ENCODE measurements at regions not wholly inside any gene's neighbourhood (a gene's known extent, or its start where the extent isn't known, plus 50 kb on each side); places are given as distances from the start of the nearest gene placed in this dataset.
A peak's percentile ranks its signal among the peaks of the same experiment; 100 is the strongest.

DNA sequence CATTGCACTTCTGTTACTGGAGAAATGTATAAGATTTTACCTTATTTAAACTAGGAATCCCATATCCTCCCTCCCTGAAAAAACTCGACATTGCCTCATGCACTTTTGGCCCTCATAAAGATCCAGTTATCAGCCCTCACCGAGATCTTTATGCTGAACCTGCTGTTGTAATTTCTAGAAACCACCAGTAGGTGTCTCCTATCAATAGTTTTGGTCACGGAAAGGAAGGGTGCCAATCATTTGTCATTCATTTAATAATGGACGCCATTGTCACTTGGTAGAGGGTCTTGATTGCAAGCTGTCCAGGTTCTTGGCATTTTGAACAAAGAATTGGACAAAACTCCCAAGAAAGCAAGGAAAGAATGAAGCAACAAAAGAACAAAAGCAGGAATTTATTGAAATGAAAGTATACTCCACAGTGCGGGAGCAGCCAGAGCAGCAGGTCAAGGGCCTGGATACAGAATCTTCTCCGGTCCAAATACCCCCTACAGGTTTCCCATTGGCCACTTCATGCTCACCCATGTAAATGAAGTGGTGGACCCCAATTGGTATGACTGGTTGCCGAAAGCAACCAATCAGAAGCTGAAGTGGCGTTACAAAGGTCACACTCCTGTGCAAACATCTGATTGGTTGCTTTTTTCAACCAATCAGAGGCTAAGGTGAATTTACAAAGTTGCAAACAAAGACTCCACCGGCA is 524.3 kb downstream of the PSAT1 start:
- peak overlapping the region; percentile 50 for H2AFZ ChIP-seq (ENCODE audit: low read length)
- H4K20me1 ChIP-seq (ENCODE audit: control insufficient read depth, extremely low read depth, insufficient read depth, low read length) = no peaks in the 10 kb centered on the region
- H3K4me1 ChIP-seq (ENCODE audit: control insufficient read depth, extremely low read depth, insufficient read depth, low read length) = no peaks in the 10 kb centered on the region
- no peaks in the 10 kb centered on the region for H3K36me3 ChIP-seq (ENCODE audit: control insufficient read depth, insufficient read depth, low read length)
- TF ChIP-seq EZH2 (IDR thresholded peaks at IDR 0.05; ENCODE audit: low read length, missing control alignments) = no peak
- TF ChIP-seq, protein P1, sequence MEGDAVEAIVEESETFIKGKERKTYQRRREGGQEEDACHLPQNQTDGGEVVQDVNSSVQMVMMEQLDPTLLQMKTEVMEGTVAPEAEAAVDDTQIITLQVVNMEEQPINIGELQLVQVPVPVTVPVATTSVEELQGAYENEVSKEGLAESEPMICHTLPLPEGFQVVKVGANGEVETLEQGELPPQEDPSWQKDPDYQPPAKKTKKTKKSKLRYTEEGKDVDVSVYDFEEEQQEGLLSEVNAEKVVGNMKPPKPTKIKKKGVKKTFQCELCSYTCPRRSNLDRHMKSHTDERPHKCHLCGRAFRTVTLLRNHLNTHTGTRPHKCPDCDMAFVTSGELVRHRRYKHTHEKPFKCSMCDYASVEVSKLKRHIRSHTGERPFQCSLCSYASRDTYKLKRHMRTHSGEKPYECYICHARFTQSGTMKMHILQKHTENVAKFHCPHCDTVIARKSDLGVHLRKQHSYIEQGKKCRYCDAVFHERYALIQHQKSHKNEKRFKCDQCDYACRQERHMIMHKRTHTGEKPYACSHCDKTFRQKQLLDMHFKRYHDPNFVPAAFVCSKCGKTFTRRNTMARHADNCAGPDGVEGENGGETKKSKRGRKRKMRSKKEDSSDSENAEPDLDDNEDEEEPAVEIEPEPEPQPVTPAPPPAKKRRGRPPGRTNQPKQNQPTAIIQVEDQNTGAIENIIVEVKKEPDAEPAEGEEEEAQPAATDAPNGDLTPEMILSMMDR (conservative IDR thresholded peaks at IDR 0.05 in 1 of 2, IDR thresholded peaks at IDR 0.05 in 1 of 2; ENCODE audit: low read depth in 1 of 2, low read length in 2 of 2) = peak; percentile 64 to 79
- H3K27ac ChIP-seq (ENCODE audit: insufficient read depth, low read length) = no peak overlapping the region
- H3K4me3 ChIP-seq (replicated peaks in 1 of 4; ENCODE audit: control extremely low read depth in 1 of 4, insufficient read depth in 1 of 4, low read depth in 3 of 4, low read length in 4 of 4) = peak overlapping the region in 3 of 4 experiments; percentile 26 to 48 (median 28)
- DNase-seq (ENCODE audit: low read depth in 2 of 2) = peak; percentile 19 to 44
- H3K9ac ChIP-seq (ENCODE audit: insufficient read depth, low read length) = no peak overlapping the region
- H3K27me3 ChIP-seq (ENCODE audit: control insufficient read depth, insufficient read depth, low read length) = no peaks in the 10 kb centered on the region
- peak overlapping the region; percentile 54 for H3K4me2 ChIP-seq (ENCODE audit: extremely low read depth, insufficient read depth, low read length)
- no peaks in the 10 kb centered on the region for H3K79me2 ChIP-seq (ENCODE audit: control insufficient read depth, insufficient read depth, low read length)
- no peaks in the 10 kb centered on the region for H3K9me3 ChIP-seq (ENCODE audit: control insufficient read depth, insufficient read depth, low read depth, low read length)

DNA sequence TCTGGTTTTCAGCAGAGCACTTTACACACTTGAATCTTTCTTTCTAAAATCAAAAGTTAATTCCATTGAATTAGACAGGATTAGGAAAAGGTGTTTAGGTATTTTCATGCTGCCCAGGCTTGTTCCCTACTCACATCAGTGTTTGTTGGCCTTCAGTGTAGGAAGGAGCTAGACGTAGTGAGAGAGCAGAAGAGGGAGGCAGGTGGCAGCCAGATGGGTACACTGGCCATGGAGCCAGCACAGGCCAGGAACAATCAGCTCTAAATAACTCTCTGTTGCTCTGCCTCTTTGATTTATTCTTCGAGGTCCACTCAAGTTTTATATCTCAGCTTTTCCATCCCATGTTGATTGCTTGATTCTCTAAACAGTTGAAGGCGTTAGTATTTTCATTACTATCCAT is 529.6 kb downstream of the PSAT1 start:
- H3K9me3 ChIP-seq (ENCODE audit: control insufficient read depth, insufficient read depth, low read depth, low read length) = no peaks in the 10 kb centered on the region
- H3K9ac ChIP-seq (ENCODE audit: insufficient read depth, low read length) = no peak overlapping the region
- H3K27me3 ChIP-seq (ENCODE audit: control insufficient read depth, insufficient read depth, low read length) = no peaks in the 10 kb centered on the region
- no peak for DNase-seq (ENCODE audit: low read depth in 2 of 2)
- H3K4me3 ChIP-seq (replicated peaks in 1 of 4; ENCODE audit: control extremely low read depth in 1 of 4, insufficient read depth in 1 of 4, low read depth in 3 of 4, low read length in 4 of 4) = no peak overlapping the region
- H3K27ac ChIP-seq (ENCODE audit: insufficient read depth, low read length) = no peak overlapping the region
- no peaks in the 10 kb centered on the region for H3K36me3 ChIP-seq (ENCODE audit: control insufficient read depth, insufficient read depth, low read length)
- no peaks in the 10 kb centered on the region for H3K4me1 ChIP-seq (ENCODE audit: control insufficient read depth, extremely low read depth, insufficient read depth, low read length)
- H3K4me2 ChIP-seq (ENCODE audit: extremely low read depth, insufficient read depth, low read length) = no peak overlapping the region
- TF ChIP-seq, protein P1 (conservative IDR thresholded peaks at IDR 0.05 in 1 of 2, IDR thresholded peaks at IDR 0.05 in 1 of 2; ENCODE audit: low read depth in 1 of 2, low read length in 2 of 2) = no peak
- no peak for TF ChIP-seq EZH2 (IDR thresholded peaks at IDR 0.05; ENCODE audit: low read length, missing control alignments)
- no peaks in the 10 kb centered on the region for H4K20me1 ChIP-seq (ENCODE audit: control insufficient read depth, extremely low read depth, insufficient read depth, low read length)
- H2AFZ ChIP-seq (ENCODE audit: low read length) = no peak overlapping the region
- H3K79me2 ChIP-seq (ENCODE audit: control insufficient read depth, insufficient read depth, low read length) = no peaks in the 10 kb centered on the region

DNA sequence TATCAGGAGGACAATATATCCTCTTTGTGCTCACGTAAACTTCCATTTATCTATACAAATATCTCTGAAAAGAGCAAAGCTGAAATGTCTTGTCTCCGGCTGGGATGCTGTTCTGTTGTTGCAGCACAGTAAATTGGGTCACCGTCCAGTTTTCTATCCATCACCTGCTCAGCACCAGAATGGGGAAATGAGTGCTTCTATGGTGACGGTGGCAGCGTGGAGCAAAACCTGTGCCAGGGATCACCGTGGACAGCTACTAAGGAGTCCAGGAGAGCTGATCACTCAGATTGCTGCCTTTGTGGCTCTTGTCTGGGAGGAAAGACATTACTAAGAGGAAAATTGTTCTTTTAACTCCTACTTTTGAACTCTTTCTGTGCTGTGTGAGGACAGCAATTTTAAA is 531.6 kb downstream of the PSAT1 start:
- Histone ChIP-seq H3K79me2 (ENCODE audit: control insufficient read depth, insufficient read depth, low read length) (no peaks in the 10 kb centered on the region), H3K27me3 (ENCODE audit: control insufficient read depth, insufficient read depth, low read length) (no peaks in the 10 kb centered on the region), H3K9me3 (ENCODE audit: control insufficient read depth, insufficient read depth, low read depth, low read length) (no peaks in the 10 kb centered on the region), H3K36me3 (ENCODE audit: control insufficient read depth, insufficient read depth, low read length) (no peaks in the 10 kb centered on the region), H3K27ac (ENCODE audit: insufficient read depth, low read length) (no peak overlapping the region), H3K9ac (ENCODE audit: insufficient read depth, low read length) (no peak overlapping the region), H3K4me3 (replicated peaks in 1 of 4; ENCODE audit: control extremely low read depth in 1 of 4, insufficient read depth in 1 of 4, low read depth in 3 of 4, low read length in 4 of 4) (no peak overlapping the region), H3K4me2 (ENCODE audit: extremely low read depth, insufficient read depth, low read length) (no peak overlapping the region), H4K20me1 (ENCODE audit: control insufficient read depth, extremely low read depth, insufficient read depth, low read length) (no peaks in the 10 kb centered on the region), H3K4me1 (ENCODE audit: control insufficient read depth, extremely low read depth, insufficient read depth, low read length) (no peaks in the 10 kb centered on the region), H2AFZ (ENCODE audit: low read length) (no peak overlapping the region)
- no peak for DNase-seq (ENCODE audit: low read depth in 2 of 2)
- TF ChIP-seq EZH2 (IDR thresholded peaks at IDR 0.05; ENCODE audit: low read length, missing control alignments) = no peak
- TF ChIP-seq, protein P1 (conservative IDR thresholded peaks at IDR 0.05 in 1 of 2, IDR thresholded peaks at IDR 0.05 in 1 of 2; ENCODE audit: low read depth in 1 of 2, low read length in 2 of 2) = no peak
